ENCODE measurements at regions not wholly inside any gene's neighbourhood (a gene's known extent, or its start where the extent isn't known, plus 50 kb on each side); places are given as distances from the start of the nearest gene placed in this dataset.

DNA sequence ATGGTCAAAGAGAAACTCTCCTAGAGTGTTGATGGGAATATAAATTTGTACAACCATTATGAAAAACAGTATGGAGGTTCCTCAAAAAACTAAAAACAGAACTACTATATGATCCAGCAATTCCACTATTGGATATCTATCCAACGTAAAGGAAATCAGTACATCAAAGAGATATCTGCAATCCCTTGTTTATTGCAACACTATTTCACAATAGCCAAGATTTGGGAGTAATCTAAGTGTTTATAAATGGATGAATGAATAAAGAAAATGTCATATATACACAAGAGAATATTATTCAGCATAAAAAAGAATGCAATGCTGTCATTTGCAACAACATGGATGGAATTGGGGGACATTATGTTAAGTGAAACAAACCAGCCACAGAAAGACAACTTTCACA, 1118.1 kb upstream of the PRKX start:
- ATAC-seq (no peak), FAIRE-seq (no peak), DNase-seq (ENCODE audit: extremely low read depth in 1 of 4, low spot score in 3 of 4) (no peak)
- H3K4me2 ChIP-seq (ENCODE audit: insufficient read depth, low read length), result no peak overlapping the region
- WGBS (ENCODE audit: insufficient coverage, low coverage, missing lambda C conversion rate), result 8% methylated on average over 1 of the region's 1 CpG
- H3K9me3 ChIP-seq (replicated peaks; ENCODE audit: control insufficient read depth, insufficient read depth, low read depth, low read length), result no peaks in the 10 kb centered on the region
- ChIA-PET POLR2A (no interaction called here), CTCF (ENCODE audit: low intra/inter-chr PET ratio) (no interaction called here)
- H4K20me1 ChIP-seq (replicated peaks; ENCODE audit: control insufficient read depth, insufficient read depth, low read length), result no peaks in the 10 kb centered on the region
- no peak overlapping the region for H3K9ac ChIP-seq (ENCODE audit: insufficient read depth in 1 of 2, low read depth in 2 of 2, low read length in 2 of 2)
- no peak overlapping the region for H2AFZ ChIP-seq (ENCODE audit: low read depth, low read length)
- no peak overlapping the region for H3K4me3 ChIP-seq
- intact Hi-C loops (cut with micrococcal nuclease), result no loop called here
- no peaks in the 10 kb centered on the region for H3K9me1 ChIP-seq (ENCODE audit: control insufficient read depth, insufficient read depth, low read length)
- in situ Hi-C loops (cut with MboI), result no loop called here
- no peaks in the 10 kb centered on the region for H3K79me2 ChIP-seq (ENCODE audit: control insufficient read depth, insufficient read depth, low read length)
- H3K4me1 ChIP-seq (replicated peaks in 1 of 2; ENCODE audit: control insufficient read depth in 2 of 2, insufficient read depth in 2 of 2, low read length in 2 of 2), result no peaks in the 10 kb centered on the region
- no peak overlapping the region for H3K27ac ChIP-seq (ENCODE audit: extremely low read depth, low read depth, low read length)
- H3K36me3 ChIP-seq (ENCODE audit: control insufficient read depth, insufficient read depth, low read length), result no peaks in the 10 kb centered on the region
- TF ChIP-seq SRF (CRISPR knock-in tag; IDR thresholded peaks at IDR 0.05), result no peak
- no peak for TF ChIP-seq MCM7 (IDR thresholded peaks at IDR 0.05)
- TF ChIP-seq CBFA2T2 (conservative IDR thresholded peaks at IDR 0.05), result no peak
- TF ChIP-seq NFIC (IDR thresholded peaks at IDR 0.05), result no peak
- no peak for TF ChIP-seq MEF2D (tag; conservative IDR thresholded peaks at IDR 0.05; ENCODE audit: low read depth)
- no peak for TF ChIP-seq SMAD3 (CRISPR knock-in tag; conservative IDR thresholded peaks at IDR 0.05)
- no peak for TF ChIP-seq HSF4 (CRISPR knock-in tag; IDR thresholded peaks at IDR 0.05; ENCODE audit: borderline replicate concordance)
- no peak for TF ChIP-seq JUN (IDR thresholded peaks at IDR 0.05; ENCODE audit: borderline replicate concordance, low read depth, low read length)
- TF ChIP-seq JUN (CRISPR knock-in tag; IDR thresholded peaks at IDR 0.05; ENCODE audit: borderline replicate concordance), result no peak
- no peak for TF ChIP-seq SREBF2 (CRISPR knock-in tag; IDR thresholded peaks at IDR 0.05)
- TF ChIP-seq, protein P1, sequence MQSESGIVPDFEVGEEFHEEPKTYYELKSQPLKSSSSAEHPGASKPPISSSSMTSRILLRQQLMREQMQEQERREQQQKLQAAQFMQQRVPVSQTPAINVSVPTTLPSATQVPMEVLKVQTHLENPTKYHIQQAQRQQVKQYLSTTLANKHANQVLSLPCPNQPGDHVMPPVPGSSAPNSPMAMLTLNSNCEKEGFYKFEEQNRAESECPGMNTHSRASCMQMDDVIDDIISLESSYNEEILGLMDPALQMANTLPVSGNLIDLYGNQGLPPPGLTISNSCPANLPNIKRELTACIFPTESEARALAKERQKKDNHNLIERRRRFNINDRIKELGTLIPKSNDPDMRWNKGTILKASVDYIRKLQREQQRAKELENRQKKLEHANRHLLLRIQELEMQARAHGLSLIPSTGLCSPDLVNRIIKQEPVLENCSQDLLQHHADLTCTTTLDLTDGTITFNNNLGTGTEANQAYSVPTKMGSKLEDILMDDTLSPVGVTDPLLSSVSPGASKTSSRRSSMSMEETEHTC (IDR thresholded peaks at IDR 0.05), result no peak
- TF ChIP-seq PHTF2 (CRISPR knock-in tag; IDR thresholded peaks at IDR 0.05), result no peak
- no peak for TF ChIP-seq KDM2B (CRISPR knock-in tag; IDR thresholded peaks at IDR 0.05)
- no peak for TF ChIP-seq TFAM (CRISPR knock-in tag; conservative IDR thresholded peaks at IDR 0.05)
- TF ChIP-seq EP400 (IDR thresholded peaks at IDR 0.05), result no peak
- TF ChIP-seq, protein P2, sequence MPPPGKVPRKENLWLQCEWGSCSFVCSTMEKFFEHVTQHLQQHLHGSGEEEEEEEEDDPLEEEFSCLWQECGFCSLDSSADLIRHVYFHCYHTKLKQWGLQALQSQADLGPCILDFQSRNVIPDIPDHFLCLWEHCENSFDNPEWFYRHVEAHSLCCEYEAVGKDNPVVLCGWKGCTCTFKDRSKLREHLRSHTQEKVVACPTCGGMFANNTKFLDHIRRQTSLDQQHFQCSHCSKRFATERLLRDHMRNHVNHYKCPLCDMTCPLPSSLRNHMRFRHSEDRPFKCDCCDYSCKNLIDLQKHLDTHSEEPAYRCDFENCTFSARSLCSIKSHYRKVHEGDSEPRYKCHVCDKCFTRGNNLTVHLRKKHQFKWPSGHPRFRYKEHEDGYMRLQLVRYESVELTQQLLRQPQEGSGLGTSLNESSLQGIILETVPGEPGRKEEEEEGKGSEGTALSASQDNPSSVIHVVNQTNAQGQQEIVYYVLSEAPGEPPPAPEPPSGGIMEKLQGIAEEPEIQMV (tag; conservative IDR thresholded peaks at IDR 0.05; ENCODE audit: low read depth), result no peak
- TF ChIP-seq YBX1 (IDR thresholded peaks at IDR 0.05), result no peak
- H3K27me3 ChIP-seq (ENCODE audit: control insufficient read depth in 2 of 2, insufficient read depth in 2 of 2, low read length in 2 of 2), result no peaks in the 10 kb centered on the region
- BruUV-seq (replicated peaks), result no TSS peak
